Thyroid gland (tissue), 4 donors: ENCODE measurements at regions not wholly inside any gene's neighbourhood (a gene's known extent, or its start where the extent isn't known, plus 50 kb on each side); places are given as distances from the start of the nearest gene placed in this dataset.

Source experiments
- CTCF ChIP-seq, 6 experiments: fragments of 200-600 bp in 3 of 6; fragments of 450-650 bp in 3 of 6; sonication (generic) in 3 of 6; IDR thresholded peaks; one replicate each; pipeline ENCODE4 v1.5.1; 2016 to 2019; ENCODE audit warnings: antibody characterized with exemption in 6 of 6, mild to moderate bottlenecking in 2 of 6, inconsistent platforms in 1 of 6, moderate library complexity in 1 of 6
- POLR2A ChIP-seq, 2 donors: fragments of 450-650 bp; IDR thresholded peaks; one replicate each; pipeline ENCODE4 v1.6.1; 2017; ENCODE audit warnings: antibody characterized with exemption in 2 of 2, mild to moderate bottlenecking in 2 of 2, moderate library complexity in 1 of 2

DNA sequence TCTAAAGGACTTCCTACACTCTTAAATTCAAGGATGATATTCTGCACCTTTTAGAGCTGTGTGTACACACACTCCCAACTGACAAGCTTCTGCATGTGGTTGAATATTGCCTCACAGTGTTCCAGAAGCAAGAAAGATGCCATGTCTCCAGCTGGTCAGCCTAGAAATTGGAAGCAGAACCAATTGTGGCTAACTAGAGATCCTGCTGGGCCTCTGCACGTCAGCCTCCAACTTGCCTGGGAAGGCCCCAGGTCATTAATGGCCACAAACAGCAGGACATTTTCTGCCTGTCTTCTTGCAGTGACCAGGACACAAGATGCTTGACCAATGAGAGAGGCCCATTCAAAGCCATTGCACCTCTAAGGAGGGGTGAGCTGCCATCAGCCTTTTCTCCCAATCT lies 571.9 kb upstream of the BRINP1 start:
- TF ChIP-seq CTCF (IDR thresholded peaks at IDR 0.05) (no peak), POLR2A (IDR thresholded peaks at IDR 0.05) (no peak)
